Vagina (tissue), 2 donors: ENCODE measurements at regions not wholly inside any gene's neighbourhood (a gene's known extent, or its start where the extent isn't known, plus 50 kb on each side); places are given as distances from the start of the nearest gene placed in this dataset.

Source experiments
- CTCF ChIP-seq, 3 experiments: fragments of 450-650 bp in 2 of 3; fragments of 200-600 bp in 1 of 3; sonication (generic) in 1 of 3; IDR thresholded peaks; one replicate each; pipeline ENCODE4 v1.5.1; 2017 to 2019; ENCODE audit warnings: antibody characterized with exemption in 3 of 3, mild to moderate bottlenecking in 2 of 3, moderate library complexity in 2 of 3
- POLR2A ChIP-seq, 2 donors: fragments of 450-650 bp; IDR thresholded peaks; one replicate each; pipeline ENCODE4 v1.6.1; 2017; ENCODE audit warnings: antibody characterized with exemption in 2 of 2, mild to moderate bottlenecking in 2 of 2, moderate library complexity in 2 of 2

- TF ChIP-seq CTCF (IDR thresholded peaks at IDR 0.05) = no peak
- TF ChIP-seq POLR2A (IDR thresholded peaks at IDR 0.05) = no peak
Observed at GRCh38 chr4:12207396-12207795, 778.7 kb upstream of the HS3ST1 start.
